GM10266 (cell line): ENCODE measurements at regions not wholly inside any gene's neighbourhood (a gene's known extent, or its start where the extent isn't known, plus 50 kb on each side); places are given as distances from the start of the nearest gene placed in this dataset.

ENCODE experiments used
- DNase-seq: peaks from one replicate; pipeline ENCODE4 v3.0.0; 2012; ENCODE audit errors: extremely low spot score
- CTCF ChIP-seq: IDR thresholded peaks from 2 replicates; pipeline ENCODE4 v1.5.1; 2012; ENCODE audit warnings: mild to moderate bottlenecking, low read depth; ENCODE audit not compliant: control insufficient read depth, insufficient read depth; ENCODE audit errors: missing control alignments

- no peak for DNase-seq
- no peak for TF ChIP-seq CTCF
Measured at GRCh38 chr2:82412021-82412420, 2047.1 kb downstream of the SUCLG1 start.

GRCh38 chr2:82411071-82411470, 2048.0 kb downstream of the SUCLG1 start:
- no peak for DNase-seq
- no peak for TF ChIP-seq CTCF

GRCh38 chr2:82395531-82395930, 2063.5 kb downstream of the SUCLG1 start:
- no peak for DNase-seq
- TF ChIP-seq CTCF: no peak

- TF ChIP-seq CTCF: no peak
- no peak for DNase-seq
Measured at GRCh38 chr2:82391386-82391785, 2067.7 kb downstream of the SUCLG1 start.

GRCh38 chr2:82355622-82356021, 2051.1 kb upstream of the LRRTM1 start:
- DNase-seq: no peak
- TF ChIP-seq CTCF: no peak

- DNase-seq: no peak
- TF ChIP-seq CTCF: no peak
Measured at GRCh38 chr2:82345910-82346309, 2041.4 kb upstream of the LRRTM1 start.

- TF ChIP-seq CTCF: no peak
- no peak for DNase-seq
Measured at GRCh38 chr2:82344670-82345069, 2040.1 kb upstream of the LRRTM1 start.
